Right lobe of liver (tissue), 4 donors: ENCODE measurements at regions not wholly inside any gene's neighbourhood (a gene's known extent, or its start where the extent isn't known, plus 50 kb on each side); places are given as distances from the start of the nearest gene placed in this dataset.

ENCODE experiments used
- POLR2A ChIP-seq: fragments of 450-650 bp; IDR thresholded peaks from one replicate; pipeline ENCODE4 v1.6.1; 2017; ENCODE audit warnings: antibody characterized with exemption, mild to moderate bottlenecking
- TF ChIP-seq, protein P1 (sequence below), 4 donors: fragments of 200-600 bp in 3 of 4; fragments of 450-650 bp in 1 of 4; IDR thresholded peaks; one replicate each; pipeline versions ENCODE4 v1.5.1 to v1.8.0; 2016 to 2022; ENCODE audit warnings: antibody characterized with exemption in 4 of 4, mild to moderate bottlenecking in 2 of 4
- donor health status: DM: no; HTN: no; CAD: no.
- donor health status: DM: no; HTN: no; CAD: no.
- donor health status: DM: no; HTN: yes; CAD: no.

DNA sequence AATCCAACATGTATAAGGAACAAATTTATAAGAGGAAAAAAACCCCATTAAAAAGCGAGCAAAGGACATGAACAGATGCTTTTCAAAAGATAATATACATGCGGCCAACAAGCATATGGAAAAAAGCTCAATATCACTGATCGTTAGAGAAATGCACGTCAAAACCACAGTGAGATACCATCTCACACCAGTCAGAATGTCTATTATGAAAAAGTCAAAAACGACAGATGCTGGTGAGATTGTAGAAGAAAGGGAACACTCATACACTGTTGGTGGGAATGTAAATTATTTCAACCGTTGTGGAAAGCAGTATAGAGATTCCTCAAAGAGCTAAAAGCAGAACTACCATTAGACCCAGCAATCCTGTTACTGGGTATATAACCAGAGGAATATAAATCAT, 465.4 kb downstream of the TMA16 start:
- TF ChIP-seq, protein P1, sequence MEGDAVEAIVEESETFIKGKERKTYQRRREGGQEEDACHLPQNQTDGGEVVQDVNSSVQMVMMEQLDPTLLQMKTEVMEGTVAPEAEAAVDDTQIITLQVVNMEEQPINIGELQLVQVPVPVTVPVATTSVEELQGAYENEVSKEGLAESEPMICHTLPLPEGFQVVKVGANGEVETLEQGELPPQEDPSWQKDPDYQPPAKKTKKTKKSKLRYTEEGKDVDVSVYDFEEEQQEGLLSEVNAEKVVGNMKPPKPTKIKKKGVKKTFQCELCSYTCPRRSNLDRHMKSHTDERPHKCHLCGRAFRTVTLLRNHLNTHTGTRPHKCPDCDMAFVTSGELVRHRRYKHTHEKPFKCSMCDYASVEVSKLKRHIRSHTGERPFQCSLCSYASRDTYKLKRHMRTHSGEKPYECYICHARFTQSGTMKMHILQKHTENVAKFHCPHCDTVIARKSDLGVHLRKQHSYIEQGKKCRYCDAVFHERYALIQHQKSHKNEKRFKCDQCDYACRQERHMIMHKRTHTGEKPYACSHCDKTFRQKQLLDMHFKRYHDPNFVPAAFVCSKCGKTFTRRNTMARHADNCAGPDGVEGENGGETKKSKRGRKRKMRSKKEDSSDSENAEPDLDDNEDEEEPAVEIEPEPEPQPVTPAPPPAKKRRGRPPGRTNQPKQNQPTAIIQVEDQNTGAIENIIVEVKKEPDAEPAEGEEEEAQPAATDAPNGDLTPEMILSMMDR (IDR thresholded peaks at IDR 0.05) = no peak
- no peak for TF ChIP-seq POLR2A
